NOMO-1 treated with DMSO at 0.1 percent for 48 hours (cell line): ENCODE measurements at regions not wholly inside any gene's neighbourhood (a gene's known extent, or its start where the extent isn't known, plus 50 kb on each side); places are given as distances from the start of the nearest gene placed in this dataset.

Source experiments
- DNase-seq: peaks from one replicate; lab custom pipeline; 2025; ENCODE audit not compliant: unreplicated experiment; lab: John Stamatoyannopoulos, UW

DNA sequence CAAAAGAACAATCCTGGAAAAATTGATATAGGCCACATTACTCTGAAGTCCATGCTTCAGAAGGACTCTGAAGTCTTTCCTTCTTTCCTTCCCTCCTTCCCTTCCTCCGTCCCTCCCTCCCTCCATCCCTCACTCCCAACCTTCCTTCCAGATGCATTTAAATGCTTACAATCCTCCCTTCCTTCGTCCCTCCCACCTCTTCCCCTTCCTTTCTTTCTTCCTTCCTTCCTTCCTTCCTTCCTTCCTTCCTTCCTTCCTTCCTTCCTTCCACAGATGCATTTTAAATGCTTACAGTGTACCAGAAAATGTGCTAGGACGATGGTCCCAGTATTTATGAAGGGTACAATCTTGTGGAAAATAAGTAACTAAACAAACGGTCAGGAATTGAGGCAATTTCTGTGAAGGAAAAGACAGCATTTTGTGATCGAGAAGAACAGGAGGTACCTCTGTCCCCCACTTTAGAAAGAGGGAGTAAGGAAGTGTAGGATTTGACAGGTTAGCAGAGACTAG is 181.3 kb upstream of the TUT7 start:
- DNase-seq: no peak

DNA sequence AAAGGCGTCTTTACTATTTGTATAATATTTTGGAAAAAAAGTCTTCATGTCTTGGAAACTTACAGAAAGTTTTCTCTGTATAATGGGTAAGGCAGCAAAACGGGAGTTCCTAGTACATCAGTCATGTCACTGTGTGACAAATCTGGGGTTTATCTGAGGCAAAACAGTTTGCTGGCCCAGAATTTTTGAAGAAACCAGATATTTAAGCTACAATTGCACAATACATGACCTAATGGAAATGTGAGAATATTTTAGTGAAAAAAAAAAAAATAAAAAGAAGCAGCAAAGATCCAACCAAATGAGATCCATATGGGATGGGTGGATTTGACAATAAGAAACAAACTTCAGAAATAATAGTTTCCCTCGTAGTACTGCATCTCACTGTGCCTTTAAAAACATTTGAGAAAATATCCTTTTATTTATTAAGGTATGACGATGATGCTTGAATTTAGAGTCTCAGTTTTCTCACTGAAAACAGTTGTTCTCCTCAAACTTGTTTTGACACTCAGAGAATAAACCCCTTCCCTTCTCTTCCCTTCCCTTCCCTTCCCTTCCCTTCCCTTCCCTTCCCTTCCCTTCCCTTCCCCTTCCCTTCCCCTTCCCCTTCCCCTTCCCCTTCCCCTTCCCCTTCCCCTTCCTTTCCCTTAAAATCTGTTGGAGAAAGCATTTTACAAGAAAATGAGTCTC is 180.5 kb upstream of the TUT7 start:
- DNase-seq: no peak

DNA sequence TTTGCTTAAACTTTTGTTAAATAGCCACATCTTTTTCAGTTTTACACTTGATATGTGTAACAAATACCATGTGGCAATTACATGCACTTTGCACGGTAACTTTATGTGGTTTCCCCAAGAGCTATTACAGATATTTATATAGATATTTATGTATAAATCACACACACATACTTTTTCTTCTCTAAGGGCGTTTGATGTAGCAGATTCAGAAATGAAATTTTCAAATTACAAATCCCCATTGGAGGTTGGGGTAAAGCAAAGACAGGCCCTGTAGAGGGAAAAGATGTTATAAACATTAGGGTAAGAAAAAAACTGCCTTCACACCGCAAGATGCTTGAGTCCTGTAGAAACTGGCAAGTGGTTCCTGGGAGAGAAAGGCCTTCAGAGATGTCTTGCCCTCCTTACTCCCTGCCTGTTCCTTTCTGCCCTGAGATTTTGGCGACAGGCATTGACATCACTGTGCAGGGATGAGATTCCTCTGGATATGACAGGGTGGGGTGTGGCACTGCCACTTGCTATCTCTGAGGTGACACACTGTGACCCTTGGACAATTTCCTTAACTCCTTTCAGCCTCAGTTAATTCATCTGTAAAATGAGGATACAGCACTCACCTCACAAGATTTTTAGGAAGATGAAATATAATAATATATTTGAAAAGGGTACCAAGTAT is 177.9 kb upstream of the TUT7 start:
- DNase-seq: no peak

DNA sequence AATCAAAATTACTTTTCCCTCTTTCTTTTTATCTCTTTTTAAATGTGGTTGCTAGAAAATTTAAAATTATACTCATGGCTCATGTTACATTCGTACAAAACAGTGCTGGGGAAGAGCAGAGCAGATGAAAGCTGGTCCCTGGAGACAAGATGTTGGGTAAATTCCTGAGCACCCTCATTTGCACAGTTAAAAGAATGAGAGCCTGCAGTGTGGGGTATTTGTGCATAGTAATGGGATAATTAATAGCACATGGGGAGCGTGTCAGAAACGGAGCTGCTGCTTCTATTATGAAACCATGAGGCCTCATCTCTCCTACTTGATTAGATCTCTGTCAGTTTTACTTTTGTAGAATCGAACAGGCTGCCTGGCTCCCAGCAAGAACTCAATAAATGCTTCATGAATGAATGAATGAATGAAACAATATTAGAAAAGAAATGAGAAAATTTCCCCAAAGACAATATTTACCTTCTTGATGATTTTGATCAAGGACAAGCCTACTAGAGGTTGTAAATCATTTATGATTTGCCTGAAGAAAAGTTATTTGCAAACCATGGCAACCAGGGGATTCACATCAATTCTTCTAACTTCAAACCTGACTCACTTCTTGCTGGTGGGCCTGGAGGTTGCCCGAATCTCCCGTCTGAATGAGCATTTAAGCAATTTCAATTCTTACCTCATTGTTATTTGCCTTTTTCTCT is 177.2 kb upstream of the TUT7 start:
- DNase-seq: no peak

DNA sequence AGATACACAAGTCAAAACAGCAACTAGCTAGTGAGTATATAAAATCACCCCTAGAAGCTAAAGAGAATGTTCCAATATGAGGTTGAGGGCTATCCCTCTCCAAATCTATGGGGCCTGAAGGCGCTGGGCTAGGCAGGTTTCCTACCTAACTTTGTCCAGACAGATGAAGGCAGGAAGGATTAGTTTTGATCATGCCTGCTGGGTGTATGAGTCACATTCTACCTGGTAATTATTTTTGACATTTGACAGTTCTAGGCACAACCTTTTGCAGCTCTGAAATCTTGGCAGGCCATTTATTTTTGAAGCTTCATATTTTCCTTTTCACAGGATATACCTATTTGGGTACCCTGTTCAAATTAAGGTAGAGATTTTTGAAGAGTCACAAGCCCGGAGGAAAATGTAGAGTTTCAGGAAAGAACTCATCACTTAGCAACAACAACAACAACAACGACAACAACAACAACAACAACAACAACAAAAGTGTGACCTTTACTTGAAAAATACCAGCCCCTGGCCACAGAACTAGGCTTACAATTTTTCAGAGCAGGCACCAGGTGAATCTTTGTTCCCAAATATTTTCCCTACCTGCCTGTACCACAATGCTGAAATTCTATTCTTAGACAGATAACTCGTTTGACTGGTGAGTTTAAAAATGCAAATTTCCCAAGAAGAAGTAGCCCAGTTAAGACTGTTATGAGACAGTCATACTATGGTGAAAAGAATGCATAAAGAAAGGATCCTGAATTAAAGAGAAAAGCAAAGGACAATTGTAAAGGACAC is 175.5 kb upstream of the TUT7 start:
- no peak for DNase-seq

DNA sequence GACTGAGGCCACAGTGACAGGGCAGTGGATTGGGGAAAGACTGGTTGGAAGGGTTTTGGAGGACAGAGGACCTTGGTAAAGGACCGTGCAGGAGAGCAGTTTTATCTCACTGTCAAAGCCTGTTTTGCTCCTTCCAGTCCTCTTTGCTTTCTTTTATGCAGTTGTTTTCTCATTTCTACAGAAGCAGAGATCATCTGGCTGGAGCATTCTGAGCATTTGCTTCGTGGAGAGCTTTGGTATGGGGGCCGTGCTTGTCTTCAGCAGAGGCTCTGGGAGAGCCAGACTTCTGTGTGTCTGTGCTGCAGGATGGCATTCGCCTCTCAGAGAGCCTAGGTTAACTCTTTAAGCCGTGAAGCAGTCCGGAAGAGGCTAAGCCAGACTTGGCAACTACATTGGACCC is 171.8 kb upstream of the TUT7 start:
- no peak for DNase-seq

DNA sequence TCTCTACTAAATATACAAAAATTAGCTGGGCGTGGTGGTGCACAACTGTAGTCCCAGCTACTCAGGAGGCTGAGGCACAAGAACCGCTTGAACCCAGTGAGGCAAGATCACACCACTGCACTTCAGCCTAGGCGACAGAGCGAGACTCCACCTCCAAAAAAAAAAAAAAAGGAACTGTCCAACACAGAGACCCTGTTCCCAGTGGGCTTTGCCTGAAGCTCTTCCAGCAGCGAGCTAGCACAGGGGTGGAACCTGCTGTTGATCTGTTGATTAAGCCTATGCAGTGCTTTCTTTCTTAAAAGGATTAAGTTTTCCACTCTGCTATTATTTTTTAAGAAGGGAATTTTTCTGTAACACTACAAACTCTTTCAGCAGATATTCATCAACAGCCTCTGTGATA is 171.0 kb upstream of the TUT7 start:
- DNase-seq: no peak

DNA sequence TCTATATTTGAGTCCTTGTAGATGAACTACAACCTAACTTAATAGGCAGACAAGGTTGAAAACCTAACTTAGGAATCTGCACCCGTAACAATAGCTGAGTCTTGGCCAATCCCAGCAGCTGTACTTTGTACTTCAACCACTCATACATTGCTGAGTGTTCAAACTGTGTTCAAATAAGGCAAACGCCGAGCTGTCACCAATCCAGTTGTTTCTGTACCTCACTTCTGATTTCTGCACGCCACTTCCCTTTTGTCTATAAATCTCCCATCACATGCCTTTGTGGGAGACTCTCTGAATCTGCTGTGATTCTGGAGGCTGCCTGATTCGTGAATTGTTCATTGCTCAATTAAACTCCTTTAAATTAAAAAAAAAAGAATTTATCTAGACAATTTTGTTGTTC is 167.8 kb upstream of the TUT7 start:
- no peak for DNase-seq

DNA sequence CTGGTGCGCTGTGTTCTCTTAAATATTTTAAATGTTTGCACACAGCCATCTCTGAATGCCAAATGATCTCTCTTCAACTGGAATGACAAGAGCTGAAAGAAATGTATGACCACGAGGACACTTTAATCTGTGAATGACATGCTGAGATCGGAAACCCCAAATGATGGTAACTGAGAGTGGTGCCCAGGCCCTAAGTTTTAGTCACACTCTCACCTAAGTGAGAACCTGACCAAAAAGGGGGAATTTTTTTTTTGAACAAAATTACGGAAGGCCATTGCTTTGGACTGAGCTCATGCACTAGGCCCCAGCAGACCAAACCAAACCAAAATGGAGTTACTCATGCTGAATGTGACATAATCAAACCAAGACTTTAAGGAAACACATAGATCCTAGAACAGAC is 167.1 kb upstream of the TUT7 start:
- DNase-seq: no peak

DNA sequence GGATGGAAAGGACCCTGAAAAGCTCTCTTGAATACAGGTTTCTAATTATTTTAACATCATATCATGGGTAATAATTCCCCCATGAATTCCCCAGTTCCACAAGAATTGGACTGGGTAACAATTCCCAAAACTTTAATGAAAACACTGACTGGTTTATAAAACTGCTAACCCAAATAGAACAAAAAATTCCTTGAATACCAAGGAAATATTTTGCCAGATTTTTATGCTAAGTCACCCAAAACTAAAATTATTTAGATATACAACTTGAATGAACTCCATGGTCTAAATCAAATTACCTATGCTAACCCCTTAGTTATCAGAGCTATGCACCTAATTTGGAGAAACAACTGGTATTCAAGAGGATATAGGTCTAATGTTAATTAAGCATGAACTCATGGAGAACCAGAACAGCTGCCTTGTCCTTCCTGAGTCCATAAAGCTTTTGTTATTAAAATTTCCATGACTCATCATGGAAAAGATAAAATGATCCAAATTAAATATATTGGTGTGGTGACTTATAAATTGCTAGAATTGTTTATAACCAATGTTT is 164.9 kb upstream of the TUT7 start:
- DNase-seq: no peak

DNA sequence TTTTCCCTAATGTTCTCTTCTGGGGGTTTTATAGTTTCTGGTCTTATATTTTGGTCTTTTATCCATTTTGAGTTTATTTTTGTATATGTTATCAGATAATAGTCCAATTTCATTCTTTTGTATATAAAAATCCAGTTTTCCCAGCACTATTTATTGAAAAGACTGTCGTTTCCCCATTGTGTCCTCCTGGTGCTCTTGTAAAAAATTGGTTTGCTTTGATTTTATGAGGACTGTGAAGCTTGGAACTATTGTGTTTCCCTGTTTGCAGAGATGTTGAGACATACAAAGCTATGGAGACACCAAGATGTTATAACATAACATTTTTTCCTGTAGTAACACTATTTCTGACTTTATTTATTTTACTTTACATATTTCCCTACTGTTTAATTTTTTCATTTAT is 163.3 kb upstream of the TUT7 start:
- no peak for DNase-seq

DNA sequence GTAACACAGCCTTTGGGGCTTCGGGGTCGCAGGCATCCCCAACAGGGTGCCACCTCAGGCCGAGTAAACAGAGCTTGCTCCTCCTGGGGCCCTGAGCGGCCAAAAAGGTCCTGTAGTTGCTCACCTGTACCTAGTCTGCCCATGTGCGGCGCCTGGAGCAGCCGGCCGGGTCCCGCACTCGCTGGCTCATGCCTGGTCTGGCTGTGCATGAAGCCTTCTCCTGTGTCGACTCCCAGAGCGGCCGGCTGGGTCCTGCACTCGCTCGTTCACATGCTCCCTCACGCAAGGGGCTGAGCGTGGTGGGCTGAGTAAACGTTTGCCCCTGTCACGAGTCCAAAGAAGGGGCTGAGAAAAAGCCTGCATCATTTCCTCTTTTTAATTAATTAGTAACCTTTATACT is 162.4 kb upstream of the TUT7 start:
- DNase-seq: no peak

DNA sequence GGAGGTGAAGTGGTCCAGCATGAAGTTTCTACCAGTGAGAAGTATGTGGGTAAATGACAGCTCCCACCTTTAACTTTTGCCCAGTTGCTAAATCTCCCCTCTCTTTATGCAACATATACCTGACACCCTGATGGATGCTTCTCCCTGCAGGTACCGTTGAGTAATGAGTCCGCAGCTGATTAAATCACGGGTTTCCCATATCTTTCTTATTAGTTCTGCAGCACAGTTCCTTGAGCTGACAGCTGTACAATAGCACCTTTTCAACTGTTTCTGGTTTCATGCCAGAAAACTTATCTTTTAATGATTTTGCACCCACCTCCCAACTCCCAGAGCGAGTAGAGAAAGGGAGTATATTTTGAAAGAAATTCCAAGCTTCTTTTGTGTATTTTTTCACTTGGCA is 161.0 kb upstream of the TUT7 start:
- no peak for DNase-seq

DNA sequence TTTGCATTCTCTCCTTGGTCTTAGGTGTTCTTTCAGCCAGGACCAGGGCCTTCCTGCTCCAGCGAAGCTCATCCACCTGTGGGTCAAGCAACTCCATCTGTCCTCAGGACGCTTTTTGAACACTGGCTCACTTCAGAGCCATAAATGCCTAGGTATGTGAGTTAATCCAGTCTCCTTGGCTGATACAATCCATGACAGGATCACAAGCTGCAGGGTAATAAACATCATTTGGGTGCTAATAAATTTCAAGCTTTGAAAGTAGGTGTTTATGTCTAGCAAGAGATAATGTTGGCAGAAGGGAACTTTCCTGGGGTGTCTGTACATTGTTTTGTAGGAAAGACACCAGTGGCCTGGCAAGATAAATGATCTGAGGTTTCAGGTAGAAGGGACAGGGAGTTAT is 159.2 kb upstream of the TUT7 start:
- DNase-seq: no peak

DNA sequence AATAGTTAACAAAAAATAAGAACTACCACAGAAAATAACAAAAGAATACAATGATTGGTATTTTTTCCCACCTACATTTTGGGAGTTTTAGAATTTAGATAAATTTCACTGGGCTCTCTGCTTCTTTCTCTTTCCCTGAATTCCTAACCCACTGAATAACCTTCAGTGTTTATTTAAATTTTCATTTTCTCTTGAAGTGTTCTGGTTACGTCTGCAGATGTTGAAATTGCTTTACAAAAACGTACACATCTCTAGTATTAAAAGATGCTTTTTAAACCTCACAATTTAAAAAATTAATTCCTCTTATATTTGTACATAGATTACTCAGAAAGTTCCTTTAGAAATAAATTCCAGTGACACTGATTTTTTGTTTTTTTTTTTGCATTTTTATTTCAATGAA is 158.7 kb upstream of the TUT7 start:
- DNase-seq: no peak

DNA sequence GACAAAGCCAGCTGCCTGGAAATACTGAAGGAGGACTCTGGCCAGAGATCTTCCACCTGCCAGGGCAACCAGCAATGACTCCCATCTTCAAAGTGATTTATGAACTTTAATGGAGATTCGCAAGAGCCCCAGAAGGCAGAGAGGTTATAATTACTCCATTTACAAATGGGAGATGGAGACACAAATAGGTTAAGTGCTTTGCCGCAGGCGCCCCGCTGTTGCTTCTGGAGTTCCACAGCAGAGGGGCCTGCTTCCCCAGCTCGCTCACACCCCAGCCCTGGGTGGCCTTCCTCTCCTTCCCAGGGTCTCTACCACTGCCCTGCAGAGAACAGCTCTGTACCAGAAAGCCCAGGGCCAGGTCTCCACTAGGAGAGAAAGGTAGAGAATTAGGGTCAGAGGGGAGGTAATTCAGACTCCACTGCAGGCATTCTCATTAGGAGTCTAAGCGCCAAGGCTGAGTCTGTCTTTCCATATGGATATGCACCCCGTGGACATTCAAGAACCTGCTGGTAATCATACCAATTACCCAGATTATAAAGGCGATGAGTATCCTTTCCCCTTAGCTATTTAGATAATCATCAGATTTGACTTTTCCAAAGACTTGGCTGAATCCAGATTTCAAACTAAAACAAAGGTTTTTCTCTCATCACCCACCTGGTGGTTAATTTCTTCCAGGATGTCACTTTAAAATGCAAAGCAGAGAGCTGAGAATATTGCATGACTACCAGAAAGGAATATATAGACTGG is 157.6 kb upstream of the TUT7 start:
- DNase-seq: no peak

DNA sequence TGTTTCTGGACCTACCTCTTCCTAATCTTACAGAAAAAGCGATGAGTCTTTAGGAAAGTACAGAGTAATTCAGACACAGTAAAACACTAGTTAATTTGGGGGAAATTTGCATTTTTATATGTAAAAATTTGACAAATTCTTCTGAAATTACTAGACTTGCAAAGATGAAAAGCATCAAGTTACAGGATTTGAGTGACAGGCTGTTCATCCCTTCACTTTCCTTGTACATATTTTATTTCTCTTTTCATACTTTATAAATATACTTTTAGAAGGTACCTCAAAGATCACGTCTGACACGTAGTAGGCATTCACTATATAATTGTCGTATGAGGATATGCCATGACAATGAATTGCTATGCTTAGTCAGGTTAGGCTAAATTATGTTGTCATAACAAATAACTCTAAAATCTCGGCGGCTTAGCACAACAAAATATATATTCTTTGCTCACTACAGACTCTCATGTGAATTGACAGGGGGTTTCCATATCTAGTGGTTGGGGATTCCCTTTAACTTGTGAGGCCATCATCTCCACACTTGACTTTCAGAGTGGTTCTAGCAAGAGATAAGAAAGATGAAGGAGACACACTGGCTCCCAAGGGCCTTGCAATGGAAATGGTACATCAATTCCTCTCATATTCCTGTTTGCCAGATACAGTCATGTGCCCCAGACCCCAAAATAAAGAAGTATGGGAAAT is 154.1 kb upstream of the TUT7 start:
- DNase-seq: no peak

DNA sequence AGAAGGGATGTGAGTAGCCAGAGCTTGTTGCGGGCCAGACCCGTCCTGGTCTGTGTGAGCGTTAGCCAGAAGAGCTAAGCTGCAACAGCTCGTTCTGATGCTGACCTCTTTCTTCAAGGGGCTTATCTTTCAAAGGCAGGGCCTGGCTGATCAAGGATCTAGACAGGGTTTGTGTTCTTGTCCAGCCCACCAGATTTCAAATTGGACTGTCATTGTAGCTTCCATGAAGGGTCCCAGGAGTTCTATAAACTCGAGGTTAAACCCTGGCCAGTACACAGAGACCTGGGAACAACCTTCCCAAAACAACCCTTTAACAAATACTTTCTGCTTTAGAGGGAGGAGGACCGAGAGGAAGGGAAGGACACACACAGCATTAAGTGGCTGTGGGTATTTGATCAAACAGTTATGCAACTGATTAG is 153.0 kb upstream of the TUT7 start:
- no peak for DNase-seq

DNA sequence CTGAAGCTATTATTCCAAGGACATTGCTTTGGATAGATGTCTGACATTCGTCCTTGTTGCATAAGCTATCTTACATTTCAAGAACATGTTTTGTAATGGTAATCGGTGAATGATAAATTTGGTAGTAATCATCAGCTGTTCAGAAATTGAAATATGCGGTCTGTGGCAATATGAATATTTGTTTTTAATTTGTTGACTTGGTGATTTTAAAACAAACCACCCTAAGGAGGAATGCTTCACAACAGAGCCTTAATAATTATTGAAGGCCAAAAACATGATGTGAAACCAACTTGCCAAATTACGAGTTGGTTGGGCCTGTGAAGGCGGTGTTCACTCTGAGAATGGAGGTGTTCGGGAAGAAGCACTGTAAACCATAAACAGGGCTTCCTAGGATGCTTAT is 149.7 kb upstream of the TUT7 start:
- DNase-seq: no peak

DNA sequence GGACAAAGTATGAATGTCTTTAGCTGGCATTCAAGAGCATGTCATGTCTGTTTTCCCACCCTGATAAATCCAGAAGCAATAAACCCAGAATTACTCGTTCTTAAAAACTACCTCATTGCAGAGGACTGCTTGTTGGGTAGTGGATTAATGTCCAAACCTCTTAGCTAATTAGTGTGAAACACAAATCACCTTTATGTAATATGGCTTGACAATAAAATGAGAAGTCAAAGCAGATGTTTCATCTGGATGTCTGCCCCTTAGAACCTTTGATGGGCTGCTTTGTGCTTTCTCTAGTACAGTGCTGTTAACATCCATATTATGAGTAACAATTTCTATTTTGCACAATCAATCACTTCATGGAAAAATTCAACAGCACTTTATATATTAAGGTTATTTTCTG is 149.1 kb upstream of the TUT7 start:
- DNase-seq: no peak
